NCI-H2227 (cell line): ENCODE measurements at regions not wholly inside any gene's neighbourhood (a gene's known extent, or its start where the extent isn't known, plus 50 kb on each side); places are given as distances from the start of the nearest gene placed in this dataset.
A peak's percentile ranks its signal among the peaks of the same experiment; 100 is the strongest.

Source experiments
- DNase-seq: peaks from one replicate; lab custom pipeline; 2025; ENCODE audit not compliant: unreplicated experiment; lab: John Stamatoyannopoulos, UW

DNA sequence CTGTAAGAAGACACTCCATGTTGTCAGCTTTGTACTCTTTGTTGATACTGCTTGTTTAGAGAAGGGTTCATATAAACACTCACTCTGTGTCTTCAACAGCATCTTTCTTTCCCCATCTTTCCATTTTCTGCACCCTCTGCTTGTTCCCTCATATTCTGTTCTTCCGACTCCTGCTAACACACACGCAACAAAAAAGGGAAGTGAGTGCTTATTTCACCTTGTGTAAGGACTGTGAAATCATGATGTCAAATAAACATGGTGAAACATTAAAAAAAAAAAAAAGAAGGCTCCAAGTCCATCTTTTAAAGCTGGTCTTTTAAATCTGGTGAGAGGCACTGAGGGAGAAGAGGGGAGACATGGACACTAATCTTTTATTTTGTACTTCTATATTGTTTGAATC is 145.4 kb downstream of the RPAP3 start:
- DNase-seq = no peak

DNA sequence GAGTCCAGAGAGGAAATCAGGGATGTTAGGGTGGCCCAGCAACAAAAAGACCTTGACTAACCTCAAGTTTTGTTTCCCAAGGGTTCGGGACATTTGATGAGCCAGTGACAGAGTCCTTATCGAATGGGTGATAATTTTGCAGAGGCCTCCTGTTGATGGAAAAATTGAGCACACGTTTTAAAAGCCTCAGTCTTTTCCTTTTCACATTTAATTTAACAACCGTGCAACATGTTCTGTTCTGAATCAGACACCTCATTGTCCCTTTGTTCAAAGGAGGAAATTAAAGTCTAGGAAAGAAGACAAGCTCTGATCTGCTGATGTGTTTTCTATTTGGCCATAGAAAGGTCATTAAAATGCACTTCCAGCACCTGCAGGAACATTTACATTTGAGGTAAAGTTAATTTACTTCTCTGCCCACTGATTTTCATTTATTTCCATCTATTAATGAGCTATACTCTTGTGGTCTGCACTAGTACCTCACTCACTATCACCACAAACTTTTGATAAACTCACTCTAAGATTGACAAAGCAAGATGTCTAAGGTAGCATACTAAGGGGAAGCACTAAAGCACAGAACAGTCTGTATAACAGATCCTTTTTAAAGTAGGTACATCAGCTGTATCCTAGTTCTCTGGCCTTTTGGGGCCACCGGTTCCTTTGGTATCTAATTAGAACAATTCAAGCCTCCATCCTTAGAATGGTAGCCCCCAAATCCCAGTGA is 147.0 kb downstream of the RPAP3 start:
- DNase-seq = no peak

DNA sequence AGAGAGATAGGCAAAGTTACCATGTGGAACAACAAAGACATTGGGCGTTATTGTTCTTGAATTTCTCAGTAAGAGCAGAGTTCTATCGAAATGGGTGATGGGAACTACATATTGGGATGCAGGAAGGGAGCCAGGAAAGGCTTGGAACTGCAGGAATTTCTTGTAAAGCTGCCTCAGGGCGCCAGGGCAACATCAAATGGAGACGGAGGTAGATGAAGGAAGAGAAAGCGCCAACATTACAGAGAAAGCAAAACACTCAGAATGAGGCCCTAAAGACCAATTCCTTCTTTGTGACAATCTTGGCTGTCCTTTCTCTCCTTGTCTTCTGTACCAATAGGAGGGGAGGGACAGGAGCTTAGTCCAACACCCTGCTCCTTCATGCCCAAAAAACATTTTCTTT is 148.4 kb downstream of the RPAP3 start:
- DNase-seq = no peak

DNA sequence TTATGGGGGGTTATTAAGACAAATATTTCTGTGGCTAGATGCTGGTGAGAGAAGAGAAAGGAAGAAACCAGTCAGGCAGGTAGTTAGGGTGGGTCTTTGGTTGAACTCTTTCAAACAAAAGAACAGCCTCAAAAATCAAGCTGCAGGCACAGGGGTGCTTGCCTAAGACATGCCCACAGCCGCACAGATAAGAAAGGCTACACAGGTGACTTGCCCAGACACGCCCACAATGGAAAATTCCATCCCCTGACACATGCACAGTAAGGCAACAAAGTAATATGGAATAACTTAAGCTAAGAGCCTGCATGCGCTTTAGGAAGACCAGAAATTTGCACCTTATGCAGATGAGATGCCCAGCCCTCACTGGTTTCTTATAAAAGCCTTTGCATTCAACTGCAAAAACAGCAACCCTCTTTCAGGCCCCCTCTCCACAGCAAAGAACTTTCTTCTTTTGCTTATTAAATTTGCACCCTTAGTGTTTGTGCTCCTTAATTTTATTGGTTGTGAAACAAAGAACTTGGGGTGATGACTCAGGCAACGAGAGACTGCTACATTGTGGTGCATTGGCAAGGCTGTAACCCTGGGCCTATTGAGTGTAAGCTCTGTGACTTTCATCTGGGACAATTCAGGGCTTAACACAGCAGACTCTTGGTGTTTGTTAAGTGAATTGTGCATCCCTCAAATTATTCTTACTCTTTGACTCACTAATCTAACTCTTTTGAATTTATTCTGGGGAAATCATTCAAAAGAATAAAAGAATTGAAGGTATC is 149.4 kb downstream of the RPAP3 start:
- no peak for DNase-seq

DNA sequence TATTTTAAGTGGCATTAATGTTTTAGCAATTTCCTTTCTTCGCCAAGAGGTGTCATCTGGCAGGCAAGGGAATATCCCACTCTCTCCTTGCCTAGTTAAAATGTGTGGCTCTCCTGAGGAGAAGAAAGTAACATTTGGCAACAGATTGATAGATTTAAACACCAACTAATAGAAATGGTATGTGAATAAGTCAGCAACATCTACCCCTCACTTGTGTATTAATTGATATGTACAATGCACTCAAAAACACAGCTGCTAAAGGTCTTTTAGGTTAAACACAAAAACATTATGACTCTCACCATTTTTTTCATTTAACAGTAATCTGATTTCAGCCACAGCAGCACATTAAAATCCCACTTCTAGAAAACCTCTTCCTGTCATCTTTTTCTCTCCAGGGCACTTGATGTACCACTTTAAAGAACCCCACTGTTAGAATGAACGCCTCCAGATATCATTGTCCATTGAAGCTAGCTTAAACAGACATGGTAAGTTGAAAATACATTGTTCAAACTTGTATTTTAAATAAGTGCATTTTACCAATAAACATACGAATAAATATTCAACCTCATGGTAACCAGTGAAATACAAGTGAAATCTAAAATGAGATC is 151.7 kb downstream of the RPAP3 start:
- peak; percentile 5 for DNase-seq

DNA sequence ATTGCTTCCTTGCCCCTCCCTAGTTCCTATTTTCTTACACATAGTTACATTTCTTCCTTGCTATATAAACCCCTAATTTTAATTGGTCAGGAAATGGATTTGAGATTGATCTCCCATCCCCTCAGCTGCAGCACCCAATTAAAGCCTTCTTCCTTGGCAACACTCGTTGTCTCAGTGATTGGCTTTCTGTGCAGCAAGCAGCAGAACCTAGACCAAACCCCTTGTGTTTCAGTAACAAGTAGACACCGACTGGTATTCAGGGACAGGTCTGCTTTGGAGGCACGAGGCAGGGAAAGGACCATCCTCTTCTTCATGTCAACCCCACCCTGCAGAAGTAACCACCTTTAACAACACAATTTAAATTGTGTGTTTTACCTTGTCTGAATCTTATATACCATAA is 152.6 kb downstream of the RPAP3 start:
- DNase-seq = no peak

DNA sequence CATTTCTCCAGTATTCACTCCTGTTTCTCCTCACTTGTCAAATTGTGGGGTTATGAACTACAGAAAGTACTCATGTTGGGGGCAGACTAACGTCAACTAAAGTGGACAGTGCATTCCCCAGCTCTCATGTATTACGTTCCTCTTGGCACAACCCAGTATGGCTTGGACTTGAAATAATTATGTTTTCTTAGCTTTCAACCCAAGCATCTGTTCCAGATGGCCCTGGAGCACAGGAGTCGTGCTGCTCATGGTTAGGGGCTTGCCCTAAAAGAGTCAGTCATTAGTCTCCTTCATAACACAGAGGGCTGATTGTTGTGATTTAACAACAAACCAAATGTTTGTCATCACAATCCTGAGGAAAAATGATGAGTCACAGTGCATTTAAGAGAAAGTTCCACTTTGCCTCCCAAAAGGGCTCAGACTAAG is 154.4 kb downstream of the RPAP3 start:
- DNase-seq = peak; percentile 55

DNA sequence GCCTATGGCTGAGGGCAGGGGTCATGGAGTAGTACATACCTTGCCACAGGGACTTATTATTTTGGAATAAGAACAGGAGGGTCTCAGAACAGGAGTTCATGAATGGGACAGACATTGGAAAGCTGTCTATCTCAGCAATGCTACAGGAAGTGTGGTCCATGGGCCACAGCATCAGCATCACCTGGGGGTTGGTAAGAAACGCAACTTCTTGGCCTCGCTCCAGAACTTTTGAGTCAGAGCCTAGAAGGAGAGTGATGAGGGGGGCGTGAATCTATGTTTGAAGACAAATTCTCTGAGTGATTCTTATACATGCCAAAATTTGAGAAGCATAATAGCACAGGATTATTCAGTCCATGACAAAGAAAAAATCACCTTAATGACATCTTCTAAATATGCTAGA is 156.6 kb downstream of the RPAP3 start:
- no peak for DNase-seq

DNA sequence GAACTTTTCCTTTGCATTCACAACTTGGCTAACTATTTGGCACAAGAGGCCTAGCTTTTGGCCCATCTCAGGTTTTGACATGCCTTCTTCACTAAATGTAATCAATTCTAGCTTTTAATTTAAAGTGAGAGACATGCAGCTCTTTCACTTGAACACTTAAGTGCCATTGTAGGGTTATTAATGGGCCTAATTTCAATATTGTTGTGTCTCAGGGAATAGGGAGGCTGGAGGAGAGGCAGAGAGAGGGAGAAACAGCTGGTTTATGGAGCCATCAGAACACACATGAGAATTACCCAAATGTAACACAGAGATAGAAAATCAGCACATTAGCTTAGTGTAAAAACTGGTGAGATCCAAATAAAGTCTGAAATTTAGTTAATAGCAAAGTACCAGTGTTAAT is 157.4 kb downstream of the RPAP3 start:
- no peak for DNase-seq

DNA sequence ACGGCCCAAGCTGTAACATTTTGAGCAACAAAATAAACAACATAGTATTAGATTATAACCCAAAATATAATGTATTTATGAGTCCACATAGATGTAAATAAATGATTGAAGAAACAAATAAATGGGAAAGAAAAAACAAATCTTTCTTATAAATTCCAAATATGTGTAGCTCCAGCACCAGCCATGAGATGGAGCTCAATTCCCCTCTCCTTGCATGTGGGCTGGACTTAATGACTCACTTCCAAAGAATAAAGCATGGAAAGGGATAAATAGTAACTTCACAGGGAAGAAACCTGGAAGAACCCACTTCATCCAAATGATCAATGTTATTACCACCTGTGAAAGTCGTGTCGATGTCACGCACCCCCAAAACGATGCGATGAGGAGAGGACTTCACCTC is 158.8 kb downstream of the RPAP3 start:
- no peak for DNase-seq

DNA sequence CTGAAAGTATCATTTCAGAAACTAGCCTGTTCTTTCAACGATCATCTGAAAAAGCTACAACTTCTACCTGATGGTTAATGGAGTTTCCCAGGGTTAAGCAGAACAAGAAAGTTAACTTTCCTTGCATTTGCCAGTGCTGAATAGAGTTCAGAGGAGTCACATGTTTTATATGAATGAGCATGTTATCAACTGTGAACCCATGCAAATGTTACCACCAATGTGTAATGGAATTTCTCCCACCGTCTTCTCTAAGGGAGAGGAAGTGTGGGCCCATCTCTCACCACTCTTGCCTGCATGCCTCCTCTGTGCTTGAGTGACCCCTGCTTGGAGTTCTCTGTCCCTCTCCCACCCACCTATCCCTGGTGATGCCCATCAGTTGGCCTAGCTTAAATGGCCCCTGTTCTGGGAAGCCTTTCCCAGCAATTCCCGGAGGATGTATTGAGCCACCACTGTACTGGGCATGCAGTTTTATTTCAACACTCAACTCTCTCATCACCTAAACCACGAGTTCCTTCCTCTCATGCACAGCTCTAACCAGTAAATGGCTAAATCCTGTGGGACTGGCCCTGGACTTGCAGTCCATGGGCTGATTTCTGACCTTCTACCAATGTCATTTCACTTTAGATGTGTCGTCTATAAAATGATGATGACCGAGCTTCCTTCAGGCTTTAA is 159.8 kb downstream of the RPAP3 start:
- no peak for DNase-seq

DNA sequence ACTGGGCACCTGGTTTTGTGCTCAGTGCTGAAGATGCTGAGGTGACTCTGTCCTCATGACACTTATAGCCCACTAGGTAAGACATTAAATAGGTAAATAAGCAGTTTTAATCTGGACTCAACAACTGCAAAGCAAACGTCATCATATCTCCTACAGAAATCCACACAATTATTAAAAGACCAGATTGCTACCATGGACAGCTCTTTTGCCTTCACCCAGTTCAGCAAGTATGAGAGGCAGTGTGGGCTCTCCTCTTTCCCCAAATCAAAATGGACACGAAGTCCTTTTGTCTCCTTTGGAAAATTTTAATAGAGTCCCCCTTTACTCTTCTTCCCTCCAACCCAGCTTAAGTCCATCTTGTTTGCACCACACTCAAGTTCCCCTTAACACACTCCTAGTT is 171.1 kb downstream of the RPAP3 start:
- DNase-seq = no peak

DNA sequence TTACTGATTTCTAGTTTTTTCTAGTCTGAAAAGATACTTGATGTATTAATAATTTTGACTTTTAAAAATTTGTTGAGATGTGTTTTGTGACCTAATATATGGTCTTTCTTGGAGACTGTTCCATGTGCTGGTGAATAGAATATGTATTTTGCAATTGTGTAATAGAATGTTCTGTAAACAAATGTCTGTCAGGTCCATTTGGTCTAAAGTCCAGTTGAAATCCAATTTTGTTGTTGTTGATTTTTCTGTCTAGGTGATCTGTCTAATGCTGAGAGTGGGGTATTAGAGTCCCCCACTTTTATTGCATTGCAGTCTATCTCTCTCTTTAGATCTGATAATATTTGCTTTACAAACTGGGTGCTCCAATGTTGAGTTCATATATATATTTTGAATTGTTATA is 175.8 kb downstream of the RPAP3 start:
- DNase-seq = no peak

DNA sequence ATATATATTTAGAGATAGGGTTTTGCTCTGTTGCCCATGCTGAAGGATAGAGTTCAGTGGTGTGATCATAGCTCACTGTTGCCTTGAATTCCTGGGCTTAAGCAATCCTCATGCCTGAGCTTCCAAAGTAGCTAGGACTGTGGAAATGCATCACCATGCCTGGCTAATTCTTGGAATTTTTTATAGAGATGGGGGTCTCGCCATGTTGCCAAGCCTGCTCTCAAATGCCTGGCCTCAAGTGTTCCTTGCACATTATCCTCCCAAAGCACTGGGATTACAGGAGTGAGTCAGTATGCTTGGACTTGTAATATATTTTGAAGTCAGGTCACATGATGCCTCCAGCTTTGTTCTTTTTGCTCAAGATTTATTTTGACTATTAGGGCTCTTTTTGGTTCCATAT is 178.0 kb downstream of the RPAP3 start:
- DNase-seq = no peak

DNA sequence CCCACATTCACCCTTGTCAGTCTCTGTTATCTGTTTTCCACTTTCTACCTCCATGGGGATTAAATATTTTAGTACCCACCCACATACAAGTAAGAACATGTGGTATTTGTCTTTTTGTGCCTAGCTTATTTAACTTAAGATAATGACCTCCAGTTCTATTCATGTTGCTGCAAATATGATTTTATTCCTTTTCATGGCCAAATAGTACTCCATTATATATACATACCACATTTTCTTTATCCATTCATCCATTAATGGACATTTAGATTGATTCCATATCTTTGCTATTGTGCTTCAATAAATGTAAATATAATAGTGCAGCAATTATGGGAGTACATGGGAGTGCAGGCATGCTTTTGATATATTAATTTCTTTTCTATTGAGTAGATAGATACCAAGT is 185.8 kb downstream of the RPAP3 start:
- no peak for DNase-seq

DNA sequence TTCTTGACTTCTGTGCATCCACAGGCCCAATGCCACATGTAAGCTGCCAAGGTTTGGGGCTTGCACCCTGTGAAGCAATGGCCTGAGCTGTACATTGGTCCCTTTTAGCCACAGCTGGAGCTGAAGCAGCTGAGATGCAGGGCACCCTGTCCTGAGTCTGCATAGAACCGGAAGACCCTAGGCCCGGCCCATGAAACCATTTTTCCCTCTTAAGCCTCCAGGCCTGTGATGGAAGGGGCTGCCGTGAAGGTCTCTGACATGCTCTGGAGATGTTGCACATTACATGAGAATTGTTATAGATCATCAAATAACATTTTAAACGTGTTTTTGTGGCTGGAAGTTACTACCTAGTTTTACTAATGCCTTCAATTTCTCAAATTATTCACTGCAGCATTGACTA is 188.7 kb downstream of the RPAP3 start:
- no peak for DNase-seq

DNA sequence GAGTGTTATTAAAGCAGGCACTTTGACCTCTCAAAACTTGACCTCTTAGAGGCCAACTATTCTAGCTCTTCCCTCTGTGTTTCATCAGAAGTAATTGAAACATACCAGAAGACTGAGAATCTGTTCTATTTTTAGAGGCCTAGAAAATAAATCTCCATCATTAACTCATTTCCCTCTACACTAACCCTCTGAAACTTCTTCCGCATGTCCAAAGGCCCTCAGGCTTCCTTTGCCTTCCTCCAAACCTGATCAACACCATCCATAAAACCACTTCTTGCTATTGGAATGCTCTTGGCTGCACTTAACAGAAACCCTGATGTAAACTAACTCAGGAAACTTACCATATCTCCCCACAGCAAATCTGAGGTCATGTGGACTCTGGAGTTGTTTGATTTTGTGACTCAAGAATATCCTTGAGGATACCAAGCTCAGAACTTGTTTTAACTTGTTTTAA is 196.4 kb downstream of the RPAP3 start:
- DNase-seq = no peak

DNA sequence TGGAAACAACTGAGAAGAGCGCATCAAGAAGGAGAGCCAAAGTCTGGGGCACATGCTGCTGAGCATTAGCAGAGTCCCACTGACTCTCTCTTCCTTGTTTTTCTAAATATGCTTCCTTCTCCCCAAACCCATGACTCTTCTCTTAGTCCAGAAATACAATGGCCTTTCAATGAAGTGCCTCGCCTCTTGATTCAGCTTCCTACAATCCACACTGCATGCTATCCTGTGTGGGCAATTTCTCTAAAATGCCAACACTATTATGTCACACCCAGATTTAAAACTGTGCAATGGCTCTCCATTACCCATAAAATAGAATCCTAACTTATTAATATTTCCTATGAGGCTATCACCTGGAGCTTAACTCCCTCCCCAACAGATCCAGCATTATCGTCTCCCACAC is 198.6 kb downstream of the RPAP3 start:
- no peak for DNase-seq

DNA sequence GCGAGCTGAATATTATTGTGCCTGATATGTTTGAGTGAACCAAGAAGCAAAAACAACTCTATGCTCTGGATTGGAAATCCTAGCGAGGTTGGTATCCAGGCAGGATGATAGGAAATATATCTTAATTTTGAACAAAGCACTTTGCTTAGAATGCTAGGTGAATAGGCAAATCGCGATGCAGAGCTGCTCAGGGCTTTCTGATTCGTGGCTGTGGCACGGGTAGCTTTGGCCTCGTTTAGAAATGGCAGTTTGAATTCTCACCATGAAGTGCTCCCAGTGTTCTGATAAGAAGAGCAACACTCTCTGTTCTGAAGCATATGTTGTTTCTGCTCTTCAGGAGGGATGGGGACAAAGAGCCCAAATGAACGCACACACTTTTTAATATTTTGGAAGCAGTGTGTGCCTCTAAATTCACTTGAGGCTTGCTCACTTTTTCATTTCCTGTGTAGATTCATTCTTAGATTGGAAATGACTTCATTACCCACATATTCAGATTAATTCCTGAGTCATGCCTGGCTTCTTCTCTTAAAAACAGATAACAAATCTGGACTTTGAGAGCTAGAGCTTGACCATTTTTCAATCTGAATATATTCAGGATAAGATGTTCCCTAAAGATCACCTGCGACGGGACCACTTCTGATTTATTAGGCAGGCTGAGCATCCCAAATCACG is 200.9 kb downstream of the RPAP3 start:
- no peak for DNase-seq

DNA sequence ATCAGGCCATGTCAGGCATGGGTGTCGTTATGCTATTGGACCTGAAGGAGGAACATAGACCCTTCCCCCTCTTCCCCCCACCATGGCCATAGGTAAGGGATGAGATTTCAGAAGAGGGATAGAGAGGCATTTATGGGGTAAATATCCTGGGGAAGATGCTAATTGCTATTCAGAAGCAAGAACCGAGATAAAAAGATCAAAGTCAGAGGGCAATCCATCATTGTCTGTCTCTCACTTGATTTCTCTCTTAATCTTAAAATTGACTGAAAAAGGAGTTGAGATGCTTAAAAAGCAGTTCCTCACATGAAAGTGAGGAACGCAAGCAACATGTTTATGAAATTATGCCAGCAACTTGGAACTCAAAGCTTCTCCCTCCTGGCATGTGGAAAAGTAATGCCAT is 212.0 kb downstream of the RPAP3 start:
- no peak for DNase-seq
